Medulla oblongata (tissue), 1 donor: ENCODE measurements at regions not wholly inside any gene's neighbourhood (a gene's known extent, or its start where the extent isn't known, plus 50 kb on each side); places are given as distances from the start of the nearest gene placed in this dataset.
"Not testable (repeated sequence)": the region's sequence is repeated elsewhere in the genome, so short reads cannot be mapped to it uniquely, and the experiment has no call there.

ENCODE experiments used
- DNase-seq: peaks from one replicate; pipeline ENCODE4 v3.0.0-alpha.2; 2015; ENCODE audit errors: extremely low spot score

- DNase-seq: no peak
Observed at GRCh38 chr2:77721593-77721992, 199.4 kb upstream of the LRRTM4 start.

- no peak for DNase-seq
Observed at GRCh38 chr2:77725045-77725444, 202.9 kb upstream of the LRRTM4 start.

GRCh38 chr2:77734662-77735340 is 212.6 kb upstream of the LRRTM4 start:
- not testable (repeated sequence) for DNase-seq

- DNase-seq: no peak
Observed at GRCh38 chr2:77737236-77737635, 215.1 kb upstream of the LRRTM4 start.

- no peak for DNase-seq
Observed at GRCh38 chr2:77746780-77747179, 224.6 kb upstream of the LRRTM4 start.

- not testable (repeated sequence) for DNase-seq
Observed at GRCh38 chr2:77753710-77754345, 231.7 kb upstream of the LRRTM4 start.

GRCh38 chr2:77767388-77768076 is 245.4 kb upstream of the LRRTM4 start:
- DNase-seq: no peak

GRCh38 chr2:77768508-77768907 is 246.3 kb upstream of the LRRTM4 start:
- no peak for DNase-seq

- no peak for DNase-seq
Observed at GRCh38 chr2:77778917-77779316, 256.7 kb upstream of the LRRTM4 start.

GRCh38 chr2:77793500-77793899 is 271.3 kb upstream of the LRRTM4 start:
- not testable (repeated sequence) for DNase-seq

GRCh38 chr2:77796397-77796796 is 274.2 kb upstream of the LRRTM4 start:
- DNase-seq: no peak

- DNase-seq: no peak
Observed at GRCh38 chr2:77797088-77797487, 274.9 kb upstream of the LRRTM4 start.

GRCh38 chr2:77800410-77800809 is 278.2 kb upstream of the LRRTM4 start:
- no peak for DNase-seq

- DNase-seq: no peak
Observed at GRCh38 chr2:77807531-77808215, 285.5 kb upstream of the LRRTM4 start.

GRCh38 chr2:77808599-77808998 is 286.4 kb upstream of the LRRTM4 start:
- DNase-seq: no peak

- no peak for DNase-seq
Observed at GRCh38 chr2:77813599-77813998, 291.4 kb upstream of the LRRTM4 start.

- DNase-seq: no peak
Observed at GRCh38 chr2:77816618-77817017, 294.4 kb upstream of the LRRTM4 start.

- no peak for DNase-seq
Observed at GRCh38 chr2:77818186-77818585, 296.0 kb upstream of the LRRTM4 start.

GRCh38 chr2:77823028-77823427 is 300.9 kb upstream of the LRRTM4 start:
- no peak for DNase-seq

GRCh38 chr2:77831060-77831459 is 308.9 kb upstream of the LRRTM4 start:
- no peak for DNase-seq

- no peak for DNase-seq
Observed at GRCh38 chr2:77831471-77831870, 309.3 kb upstream of the LRRTM4 start.

GRCh38 chr2:77831898-77832297 is 309.7 kb upstream of the LRRTM4 start:
- DNase-seq: no peak
